Ecto neural progenitor cell (in vitro differentiated cells): ENCODE measurements at regions not wholly inside any gene's neighbourhood (a gene's known extent, or its start where the extent isn't known, plus 50 kb on each side); places are given as distances from the start of the nearest gene placed in this dataset.

Source experiments
- DNase-seq: peaks from one replicate; pipeline ENCODE4 v3.0.0-alpha.2; 2018; ENCODE audit warnings: low spot score

DNA sequence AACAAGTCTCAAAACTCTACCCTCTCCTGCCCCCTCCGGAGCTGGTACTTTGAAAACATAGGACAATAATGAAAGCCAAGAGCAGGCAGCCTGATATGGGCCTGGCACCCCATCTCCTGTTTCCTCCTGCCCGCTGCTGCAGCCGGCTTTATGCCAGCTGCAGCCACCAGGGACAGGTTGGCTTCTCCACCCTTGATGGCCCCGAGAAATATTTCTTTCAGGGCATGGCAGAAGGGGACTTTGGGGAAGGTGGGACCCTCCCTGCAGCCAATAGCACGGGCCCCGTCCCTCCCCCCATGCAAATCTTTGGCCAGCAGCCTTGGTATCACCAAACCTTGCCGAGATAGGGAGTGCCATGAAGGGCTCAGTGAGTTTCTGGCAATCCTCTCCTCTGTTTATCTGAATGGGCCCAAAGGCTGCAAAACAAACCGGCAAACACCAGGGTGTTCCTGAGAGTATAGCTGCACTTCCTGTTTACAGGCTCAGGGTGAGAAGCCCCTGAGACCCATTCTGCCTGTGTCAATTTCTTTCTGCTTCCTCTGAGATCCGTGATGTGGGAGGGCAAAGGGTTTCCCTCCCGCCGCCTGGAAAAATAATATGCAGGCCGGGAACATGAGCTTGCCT lies 73.4 kb upstream of the BOD1 start:
- DNase-seq: no peak

DNA sequence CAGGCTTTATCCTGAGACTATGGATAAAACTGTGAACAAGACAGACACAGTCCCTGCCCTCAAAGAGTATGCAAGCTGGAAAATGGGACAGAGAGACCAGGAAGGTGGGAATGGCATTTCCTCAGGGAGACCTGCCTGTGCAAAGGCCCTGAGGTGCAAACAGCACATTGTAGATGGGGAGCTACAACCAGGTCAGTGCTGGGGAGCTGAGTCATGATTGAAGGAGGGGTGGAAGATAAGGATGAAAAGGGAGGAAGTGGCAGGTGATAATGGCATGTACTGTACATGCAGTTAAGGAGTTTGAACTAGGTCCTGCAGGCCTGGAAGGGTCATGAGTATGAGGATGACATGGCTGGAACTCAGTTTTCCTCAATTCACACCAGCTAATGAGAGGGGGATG lies 75.5 kb upstream of the BOD1 start:
- DNase-seq: no peak

DNA sequence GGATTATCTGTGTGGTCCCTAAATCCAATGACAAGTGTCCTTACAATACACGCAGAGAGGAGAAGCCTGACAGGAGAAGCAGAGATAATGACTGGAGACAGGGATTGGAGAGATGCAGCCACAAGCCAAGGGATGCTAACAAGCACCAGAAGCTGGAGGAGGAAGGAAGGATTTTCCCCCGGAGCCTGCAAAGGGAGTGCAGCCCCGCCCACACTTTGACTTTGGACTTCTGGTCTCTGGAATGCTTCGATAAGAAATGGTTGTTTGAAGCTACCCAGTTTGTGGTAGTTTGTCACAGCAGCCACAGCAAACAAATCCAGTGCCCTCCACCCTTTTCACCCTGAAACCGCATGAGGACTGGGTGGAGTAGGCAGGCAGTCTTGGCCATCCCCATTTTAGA lies 77.2 kb upstream of the BOD1 start:
- DNase-seq: no peak

DNA sequence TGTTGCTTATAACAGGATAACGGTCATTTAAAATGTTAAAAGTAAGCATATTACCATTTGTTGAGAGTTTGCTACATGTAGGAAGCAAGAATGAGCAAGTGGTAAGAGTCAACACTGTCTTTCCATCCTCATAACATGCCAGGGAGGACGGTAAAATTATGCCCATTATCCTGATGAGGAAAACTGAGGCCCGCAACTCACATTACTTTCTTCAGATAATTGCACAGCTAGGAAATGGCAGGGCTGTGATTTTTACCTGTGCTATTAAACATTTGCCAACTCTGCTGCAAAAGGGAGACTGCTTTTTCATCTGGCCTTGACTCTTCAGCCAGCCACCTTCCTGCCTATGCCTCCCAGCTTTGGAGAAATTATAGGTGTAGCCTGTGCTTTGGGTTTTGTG lies 79.8 kb upstream of the BOD1 start:
- no peak for DNase-seq

DNA sequence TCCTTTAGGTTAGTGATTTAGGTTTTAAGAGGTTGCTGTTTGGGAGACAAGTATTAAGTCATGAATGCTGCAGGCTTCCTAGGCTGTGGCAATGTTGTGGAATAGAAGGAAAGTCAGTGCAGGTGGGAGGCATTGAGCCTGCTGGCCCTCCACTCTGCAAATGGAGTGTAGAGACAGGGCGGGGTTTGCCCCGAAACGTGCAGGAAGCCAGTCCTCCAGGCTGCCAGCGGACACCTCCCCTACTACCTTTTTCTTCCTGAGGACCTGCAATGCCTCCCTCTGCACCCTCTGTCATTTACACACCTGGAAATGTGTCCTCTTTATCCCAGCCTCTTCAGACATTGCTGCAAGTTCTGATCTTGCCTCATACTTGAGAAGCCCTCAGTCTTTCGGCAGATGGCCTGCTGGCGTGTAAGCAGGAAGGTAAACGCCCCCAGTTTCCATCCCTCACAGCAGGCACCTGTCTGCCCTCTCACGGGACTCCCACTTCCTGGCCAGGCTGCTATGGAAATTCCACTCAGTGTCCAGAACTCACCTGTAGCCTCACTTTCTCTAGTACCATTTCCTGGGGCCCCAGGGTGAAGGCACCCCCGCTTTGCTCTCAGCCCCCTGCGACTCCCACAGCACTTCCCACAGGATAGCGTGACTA lies 81.6 kb upstream of the BOD1 start:
- no peak for DNase-seq

DNA sequence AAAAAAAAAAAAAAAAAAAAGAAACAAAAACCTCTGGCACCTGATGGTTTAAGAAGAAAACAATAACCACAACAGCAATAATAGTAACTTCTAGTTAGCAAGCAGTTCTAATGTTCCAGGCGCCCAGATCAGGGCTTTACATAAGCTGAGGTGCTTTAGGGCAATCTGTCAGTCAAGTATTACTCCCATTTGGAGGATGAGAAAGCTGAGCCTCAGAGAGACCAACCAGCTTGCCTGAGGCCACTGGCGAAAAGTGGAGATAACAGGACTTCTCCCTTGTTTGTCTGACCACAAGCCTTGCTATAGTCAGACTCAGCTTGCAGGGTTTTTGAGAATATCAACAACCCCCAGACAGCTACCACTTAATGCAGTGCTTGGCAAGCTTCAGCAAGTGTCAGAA lies 83.5 kb upstream of the BOD1 start:
- DNase-seq: no peak

DNA sequence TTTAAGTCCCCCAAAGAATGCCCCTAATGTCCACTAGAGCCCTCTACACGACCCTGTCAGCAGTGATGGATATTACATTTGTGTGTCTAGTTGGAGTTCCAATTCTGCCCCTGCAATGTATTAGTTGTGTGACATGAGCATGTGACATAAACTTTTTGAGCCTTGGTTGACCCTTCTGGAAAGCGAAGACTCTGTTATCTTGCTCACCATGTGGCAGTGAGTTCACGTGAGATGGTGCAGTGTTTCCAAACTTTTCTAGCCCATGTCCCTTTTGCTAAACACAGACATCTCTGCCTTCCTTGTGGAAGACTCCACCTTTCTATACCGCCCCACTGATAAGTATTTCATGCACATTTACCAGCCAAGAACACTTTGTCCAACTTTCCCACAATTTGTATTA lies 87.0 kb upstream of the BOD1 start:
- no peak for DNase-seq

DNA sequence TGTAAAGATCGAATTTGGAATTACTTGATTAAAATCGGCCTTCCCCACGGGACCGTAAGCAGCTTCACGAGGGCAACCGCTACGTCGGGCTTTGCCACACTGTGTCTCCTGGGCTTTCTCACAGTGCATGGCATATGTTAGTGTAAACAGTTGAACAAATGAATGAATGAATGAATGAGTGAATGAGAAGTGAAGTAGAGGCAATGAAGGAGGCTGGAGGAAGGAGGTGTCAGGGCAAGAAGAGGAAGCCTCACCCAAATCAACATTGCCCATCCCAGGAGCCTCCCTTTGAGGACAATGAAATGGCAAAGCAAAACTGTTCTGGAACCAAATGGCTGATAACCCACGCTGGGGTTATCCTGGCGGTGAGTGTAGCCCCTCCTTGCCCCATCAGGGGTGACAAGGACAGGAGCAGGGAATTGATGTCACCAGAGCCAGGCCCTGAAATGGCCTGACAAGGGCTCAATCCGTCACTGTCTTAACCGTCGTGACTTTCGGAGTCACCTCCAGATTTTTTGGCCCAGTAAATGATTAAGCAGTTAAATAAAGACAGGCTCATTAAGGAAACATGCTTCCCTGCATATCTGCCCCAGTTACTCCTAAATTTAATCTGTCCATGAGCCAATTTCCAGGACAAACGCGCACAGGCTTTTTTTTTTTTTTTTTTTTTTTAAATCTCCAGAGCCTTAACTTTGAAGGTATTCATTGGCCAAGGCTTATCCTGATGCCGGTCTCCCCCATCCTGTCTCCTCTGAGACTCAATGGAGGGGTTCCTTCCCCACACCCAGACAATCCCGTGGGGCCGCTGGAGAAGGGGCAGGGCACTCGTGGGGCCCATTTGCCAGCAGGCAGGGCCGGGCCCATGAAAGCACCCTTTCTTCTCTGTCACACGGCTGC lies 88.4 kb upstream of the BOD1 start:
- DNase-seq: no peak

DNA sequence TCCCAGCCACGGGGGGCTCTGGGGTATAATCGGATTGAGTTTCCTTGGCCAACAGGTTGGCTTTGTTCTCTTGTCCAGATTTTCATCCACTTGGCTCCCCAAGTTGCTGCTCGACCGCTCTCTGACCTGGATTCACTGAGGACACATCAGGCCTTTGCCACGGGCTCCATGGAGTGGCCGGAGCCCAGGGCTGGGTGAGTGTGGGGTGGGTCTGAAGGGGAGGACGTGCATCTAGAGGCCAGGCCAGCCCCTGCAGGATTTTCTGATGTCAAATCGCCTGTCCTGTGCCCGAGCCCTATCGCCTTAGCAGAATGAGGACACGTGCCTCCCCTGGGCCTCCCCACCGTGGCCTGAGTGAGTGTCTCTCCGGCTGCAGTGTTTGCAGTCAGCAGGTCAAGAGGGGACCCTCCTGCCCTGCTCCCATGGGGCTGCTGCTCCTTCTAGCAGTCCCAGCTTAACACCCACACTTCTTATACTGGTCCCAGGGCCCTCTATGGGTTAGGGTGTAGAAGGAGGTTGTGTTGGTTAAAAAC lies 89.1 kb upstream of the BOD1 start:
- DNase-seq: no peak

DNA sequence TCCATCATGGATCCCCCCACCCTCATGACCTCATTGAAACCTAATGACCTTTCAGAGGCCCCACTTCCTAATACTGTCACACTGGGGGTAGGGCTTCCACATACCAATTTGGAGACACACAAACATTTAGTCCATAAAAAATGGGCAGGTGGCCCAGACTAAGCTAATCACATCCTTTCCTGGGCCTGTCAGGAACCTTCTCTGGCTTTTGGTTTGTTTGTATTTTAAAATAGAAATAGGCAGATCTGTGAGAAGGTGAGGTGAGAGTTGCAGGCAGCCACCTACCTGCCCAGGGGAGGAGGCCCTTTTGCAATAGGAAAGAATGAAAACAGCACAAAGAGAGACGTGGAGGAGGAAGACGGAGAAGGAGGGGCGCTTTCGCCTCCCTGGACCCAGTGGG lies 90.2 kb upstream of the BOD1 start:
- DNase-seq: no peak

DNA sequence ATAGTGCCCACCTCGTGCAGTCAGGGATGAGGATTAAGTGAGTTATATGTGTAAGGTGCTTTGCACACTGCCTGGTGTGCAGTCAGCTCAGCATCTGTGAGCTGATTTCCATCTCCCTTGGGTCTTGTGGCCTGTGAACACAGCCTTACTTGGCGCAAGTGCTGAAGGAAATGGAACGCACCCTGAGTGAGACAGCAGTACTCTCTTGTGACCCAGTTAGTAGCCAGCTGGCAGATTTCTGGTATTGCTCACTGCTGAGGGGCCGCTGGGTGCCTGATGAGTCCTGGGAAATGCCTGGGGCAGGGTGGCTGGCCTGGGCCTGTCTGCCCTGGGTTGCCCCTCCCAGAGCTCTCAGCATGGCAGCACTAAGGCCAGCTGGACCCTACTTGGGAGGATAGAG lies 90.9 kb upstream of the BOD1 start:
- DNase-seq: no peak

DNA sequence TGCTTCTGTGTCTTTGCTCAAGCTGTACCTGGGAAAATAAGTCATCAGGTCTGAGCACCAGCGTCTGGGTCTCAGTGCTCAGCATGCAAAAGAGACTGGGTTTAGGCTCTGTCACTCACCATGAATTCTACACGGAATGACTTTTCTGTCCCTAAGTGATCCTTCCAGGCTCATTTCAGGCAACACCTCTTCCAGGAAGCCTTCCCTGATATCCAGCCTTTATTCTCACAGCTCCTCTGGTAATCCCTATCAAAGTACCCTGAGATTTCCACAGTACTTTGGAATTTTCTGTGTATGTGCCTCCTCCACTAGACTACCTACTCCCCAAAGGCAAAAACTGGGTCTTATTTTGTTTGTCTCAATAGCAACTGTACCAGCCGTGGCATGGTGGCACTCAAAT lies 92.7 kb upstream of the BOD1 start:
- DNase-seq: no peak

DNA sequence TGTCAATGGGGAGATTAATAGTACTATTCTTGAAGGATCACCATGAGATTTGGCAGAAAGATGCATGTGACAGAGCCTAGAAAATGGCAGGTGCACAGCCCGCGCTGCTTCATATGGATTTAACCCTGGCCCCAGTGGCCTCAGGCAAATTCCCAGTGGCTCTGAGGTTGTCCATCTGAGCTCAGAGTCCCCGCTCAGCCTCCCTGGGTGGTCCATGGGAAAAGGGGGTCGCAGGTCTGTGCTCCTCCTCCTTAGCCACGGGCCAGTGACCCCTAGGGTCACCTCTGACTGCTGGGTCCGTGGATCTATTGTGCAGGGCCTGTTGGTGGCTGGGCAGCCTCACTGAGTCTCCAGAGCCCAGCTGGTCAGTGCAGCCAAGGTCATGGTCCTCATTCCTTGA lies 93.3 kb upstream of the BOD1 start:
- DNase-seq: peak; percentile 71

DNA sequence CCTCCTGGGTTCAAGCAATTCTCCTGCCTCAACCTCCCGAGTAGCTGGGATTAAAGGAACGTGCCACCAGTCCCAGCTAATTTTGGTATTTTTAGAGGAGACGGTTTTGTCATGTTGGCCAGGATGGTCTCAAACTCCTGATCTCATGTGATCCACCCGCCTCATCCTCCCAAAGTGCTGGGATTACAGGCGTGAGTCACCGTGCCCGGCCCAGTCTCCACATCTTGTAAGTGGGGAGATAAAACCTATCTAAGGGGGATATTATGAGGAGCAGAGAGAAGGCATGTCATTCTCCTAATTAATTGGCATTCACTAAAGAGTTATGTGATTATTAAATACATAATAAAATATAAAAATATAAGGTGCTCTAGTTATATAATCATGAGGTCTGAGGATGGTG lies 94.1 kb upstream of the BOD1 start:
- DNase-seq: no peak

DNA sequence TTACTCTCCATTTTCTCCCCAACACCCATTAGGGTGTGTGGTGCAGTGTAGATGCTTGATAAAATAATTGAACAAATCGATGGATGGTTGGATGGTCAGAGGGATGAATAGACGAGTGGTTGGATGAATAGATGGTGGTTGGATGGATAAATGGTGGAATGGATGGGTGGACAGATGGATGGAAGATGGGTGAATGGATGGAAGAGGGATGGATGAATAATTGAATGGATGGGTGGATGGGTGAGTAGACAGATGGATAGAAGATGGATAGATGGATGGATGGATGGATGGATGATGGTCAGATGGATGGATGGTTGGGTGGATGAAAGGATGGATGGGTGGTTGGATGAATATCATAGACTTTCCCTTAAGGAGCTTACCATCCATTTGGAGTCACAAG lies 95.0 kb upstream of the BOD1 start:
- DNase-seq: no peak

DNA sequence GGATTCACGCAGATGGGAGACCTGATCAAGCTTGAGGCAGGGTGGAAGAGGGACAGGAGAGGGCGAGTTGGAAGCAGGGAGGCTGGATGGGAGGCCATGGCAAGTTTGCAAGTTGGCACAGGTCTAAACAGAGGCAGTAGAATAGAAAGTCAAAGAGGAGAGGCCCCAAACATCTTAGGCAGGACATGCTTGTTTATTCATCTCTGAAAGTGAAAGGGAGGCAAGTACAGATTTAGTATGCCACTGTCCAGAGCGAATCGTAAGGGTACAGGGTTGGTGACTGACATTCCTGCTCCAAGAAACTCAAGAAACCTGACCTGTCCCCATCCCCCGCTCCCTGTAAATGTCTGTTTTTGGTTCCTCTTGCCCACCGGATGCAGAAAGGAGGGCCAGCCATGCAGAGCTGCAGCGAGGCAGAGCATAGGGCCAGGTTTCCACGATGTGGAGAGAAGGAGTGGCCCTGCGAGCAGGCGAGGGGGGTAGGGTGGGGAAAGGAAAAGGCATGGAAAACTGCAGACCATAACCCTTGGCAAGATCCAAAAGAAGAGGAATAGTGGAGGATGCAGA lies 96.2 kb upstream of the BOD1 start:
- DNase-seq: no peak

DNA sequence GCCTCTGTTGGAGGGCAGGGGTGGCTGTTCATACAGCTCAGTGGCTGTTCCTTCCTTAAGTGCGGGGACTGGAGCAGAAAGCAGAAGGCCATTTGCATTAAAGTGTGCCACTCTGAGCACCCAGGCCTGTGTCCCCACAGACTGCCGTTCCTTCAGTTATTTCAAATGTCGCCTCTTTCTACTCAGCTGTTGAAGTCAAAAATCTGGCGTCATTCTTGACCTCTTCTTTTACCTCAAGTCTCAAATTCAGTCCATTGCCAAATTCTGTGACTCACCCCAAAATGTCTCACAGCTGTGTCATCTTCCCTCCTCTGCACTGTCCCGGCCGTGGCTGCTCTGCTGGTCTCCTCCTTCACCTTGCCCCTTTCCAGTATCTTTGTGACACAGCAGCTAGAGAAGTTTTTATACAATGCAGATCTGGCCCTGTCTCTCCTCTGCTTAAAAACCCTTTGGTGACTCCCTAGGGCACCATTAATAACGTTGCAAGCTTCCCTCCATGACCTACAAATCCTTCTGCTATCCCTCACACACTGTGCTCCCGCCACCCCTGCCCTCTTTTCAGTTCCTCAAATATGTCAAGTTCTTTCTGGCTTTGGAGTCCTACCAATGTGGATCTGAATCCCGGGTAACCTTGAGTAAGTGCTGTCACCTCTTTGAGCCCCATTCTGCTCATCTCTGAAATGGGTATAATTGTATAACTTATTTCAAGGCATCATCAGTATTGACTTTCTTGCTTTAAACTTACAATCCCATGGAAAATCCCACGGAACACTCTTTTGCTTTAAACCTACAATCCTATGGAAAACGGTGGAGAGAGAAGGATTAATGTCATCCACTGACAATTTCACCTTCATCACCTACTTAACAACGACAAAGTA lies 98.3 kb upstream of the BOD1 start:
- DNase-seq: no peak

DNA sequence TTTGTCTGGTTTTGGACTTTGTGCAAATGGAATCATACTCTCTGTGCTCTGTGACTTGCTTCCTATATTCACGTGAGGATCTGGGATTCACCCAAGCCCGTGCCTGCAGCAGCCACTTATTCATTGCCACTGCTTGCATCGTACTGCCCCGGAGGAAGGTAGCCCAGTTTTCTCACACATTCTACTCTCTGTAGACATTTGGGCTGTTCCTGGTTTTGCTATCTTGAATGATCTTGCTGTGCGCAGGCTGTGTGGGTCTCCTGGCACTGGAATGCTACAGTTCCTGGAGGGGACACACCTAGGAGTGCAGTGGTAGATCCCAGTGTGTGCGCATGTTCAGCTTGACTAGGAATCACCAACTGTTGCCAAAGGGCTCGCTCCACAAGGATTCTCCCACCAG lies 99.2 kb upstream of the BOD1 start:
- DNase-seq: no peak

DNA sequence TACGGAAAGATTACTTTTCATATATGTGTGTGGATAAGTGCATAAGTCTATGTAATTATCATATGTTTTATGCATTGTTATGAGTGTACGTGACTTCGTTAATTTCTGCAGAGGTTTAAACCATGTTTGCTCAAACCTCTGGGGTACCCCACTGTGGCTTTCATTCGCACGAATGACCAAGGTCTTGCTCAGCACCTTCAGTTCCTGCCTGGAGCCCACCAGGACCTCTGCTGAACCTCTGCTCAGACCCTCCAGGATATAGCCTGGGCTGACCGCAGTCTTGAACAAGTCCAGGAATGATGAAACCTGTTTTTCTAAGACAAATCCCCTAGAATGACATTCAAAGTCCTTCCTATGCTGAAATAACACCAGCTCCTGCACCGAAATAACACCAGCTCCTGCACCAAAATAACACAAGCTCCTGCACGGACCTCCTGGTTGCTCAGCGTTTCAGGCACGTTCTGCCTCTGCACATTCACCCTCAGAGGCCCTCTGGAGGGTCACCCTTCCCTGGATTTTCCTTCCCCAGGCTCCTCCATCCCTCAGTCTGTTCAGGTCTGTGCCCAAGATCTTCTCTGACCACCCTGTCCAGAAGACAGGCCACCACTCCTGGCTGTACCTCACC lies 99.7 kb upstream of the BOD1 start:
- no peak for DNase-seq

DNA sequence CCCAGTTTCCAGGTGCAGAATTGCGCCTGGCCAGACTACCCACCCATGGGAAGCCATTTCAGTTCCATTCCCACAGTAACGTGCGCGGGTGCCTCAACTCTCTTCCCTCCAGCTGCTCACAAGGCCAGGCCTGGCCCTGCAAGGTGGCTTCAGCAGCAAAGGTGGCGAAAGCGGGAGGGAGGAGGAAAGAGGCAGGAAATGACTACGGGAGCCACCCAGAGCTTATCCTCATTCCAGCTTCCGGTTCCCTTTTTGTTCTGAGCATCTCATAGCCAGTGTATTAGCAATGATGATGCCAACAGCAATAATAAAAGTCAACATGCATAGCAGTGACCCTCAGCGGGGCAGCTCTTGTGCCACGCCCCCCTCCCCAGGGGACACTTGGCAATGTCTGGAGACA lies 101.5 kb upstream of the BOD1 start:
- no peak for DNase-seq

DNA sequence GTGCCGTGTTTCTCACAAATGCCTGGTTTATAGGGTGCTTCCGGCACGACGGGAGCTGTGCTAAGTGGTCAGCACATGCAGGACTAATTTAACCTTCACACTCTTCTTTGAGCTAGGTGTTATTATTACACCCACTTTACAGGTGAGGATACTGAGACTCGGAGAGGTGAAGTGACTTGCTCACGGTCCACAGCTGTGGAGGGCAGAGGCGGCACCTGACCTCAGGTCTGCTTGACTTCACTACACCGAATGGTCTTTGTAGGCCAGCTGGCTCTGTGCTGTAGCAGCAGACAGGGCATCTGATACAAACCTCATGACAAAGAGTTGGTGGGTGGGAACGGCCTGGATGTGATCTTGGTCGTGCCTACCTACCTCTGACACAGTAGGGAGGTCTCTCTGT lies 102.0 kb upstream of the BOD1 start:
- no peak for DNase-seq
